ENCODE measurements at regions not wholly inside any gene's neighbourhood (a gene's known extent, or its start where the extent isn't known, plus 50 kb on each side); places are given as distances from the start of the nearest gene placed in this dataset.

DNA sequence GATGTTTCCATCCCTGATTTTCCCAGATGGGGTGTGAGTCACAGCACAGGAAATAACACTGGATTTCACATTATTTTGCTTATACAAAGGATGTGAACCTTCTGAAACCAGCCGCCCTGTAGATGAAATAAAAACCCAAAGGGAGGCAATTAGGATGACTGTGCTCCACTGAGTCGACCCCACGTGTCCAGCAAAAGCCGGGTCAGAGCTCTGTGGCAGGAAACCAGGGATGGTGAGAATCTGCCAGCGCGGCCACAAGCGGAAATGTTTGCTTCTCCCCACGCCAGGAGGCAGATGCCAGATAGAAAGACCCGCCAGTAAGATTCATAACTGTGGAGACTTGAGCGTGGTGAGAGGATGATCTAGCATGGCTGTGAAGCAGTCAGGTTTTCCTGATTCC, 764.4 kb downstream of the LIG4 start:
- TF ChIP-seq POLR2A (IDR thresholded peaks at IDR 0.05) (no peak), POLR2AphosphoS5 (IDR thresholded peaks at IDR 0.05) (no peak)
- TF ChIP-seq, protein P1, sequence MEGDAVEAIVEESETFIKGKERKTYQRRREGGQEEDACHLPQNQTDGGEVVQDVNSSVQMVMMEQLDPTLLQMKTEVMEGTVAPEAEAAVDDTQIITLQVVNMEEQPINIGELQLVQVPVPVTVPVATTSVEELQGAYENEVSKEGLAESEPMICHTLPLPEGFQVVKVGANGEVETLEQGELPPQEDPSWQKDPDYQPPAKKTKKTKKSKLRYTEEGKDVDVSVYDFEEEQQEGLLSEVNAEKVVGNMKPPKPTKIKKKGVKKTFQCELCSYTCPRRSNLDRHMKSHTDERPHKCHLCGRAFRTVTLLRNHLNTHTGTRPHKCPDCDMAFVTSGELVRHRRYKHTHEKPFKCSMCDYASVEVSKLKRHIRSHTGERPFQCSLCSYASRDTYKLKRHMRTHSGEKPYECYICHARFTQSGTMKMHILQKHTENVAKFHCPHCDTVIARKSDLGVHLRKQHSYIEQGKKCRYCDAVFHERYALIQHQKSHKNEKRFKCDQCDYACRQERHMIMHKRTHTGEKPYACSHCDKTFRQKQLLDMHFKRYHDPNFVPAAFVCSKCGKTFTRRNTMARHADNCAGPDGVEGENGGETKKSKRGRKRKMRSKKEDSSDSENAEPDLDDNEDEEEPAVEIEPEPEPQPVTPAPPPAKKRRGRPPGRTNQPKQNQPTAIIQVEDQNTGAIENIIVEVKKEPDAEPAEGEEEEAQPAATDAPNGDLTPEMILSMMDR (IDR thresholded peaks at IDR 0.05) = no peak

Measured in breast epithelium (tissue), 3 donors.